ENCODE measurements at regions not wholly inside any gene's neighbourhood (a gene's known extent, or its start where the extent isn't known, plus 50 kb on each side); places are given as distances from the start of the nearest gene placed in this dataset.

GRCh38 chr21:32141318-32141633 is 137.6 kb downstream of the MIS18A start:
- H3K27ac ChIP-seq = no peak overlapping the region
- no peaks in the 10 kb centered on the region for H3K4me1 ChIP-seq
- no peaks in the 10 kb centered on the region for H3K9me3 ChIP-seq
- intact Hi-C loops (cut with DNase I) = no loop called here
- no peak overlapping the region for H3K4me3 ChIP-seq (replicated peaks in 1 of 3)
- H3K27me3 ChIP-seq = no peaks in the 10 kb centered on the region
- 45 to 50% methylated on average over 3 of the region's 3 CpGs for WGBS, 2 donors
- no peak for DNase-seq
- no peaks in the 10 kb centered on the region for H3K36me3 ChIP-seq
- no peak for TF ChIP-seq POLR2A (IDR thresholded peaks at IDR 0.05)
- TF ChIP-seq, protein P1, sequence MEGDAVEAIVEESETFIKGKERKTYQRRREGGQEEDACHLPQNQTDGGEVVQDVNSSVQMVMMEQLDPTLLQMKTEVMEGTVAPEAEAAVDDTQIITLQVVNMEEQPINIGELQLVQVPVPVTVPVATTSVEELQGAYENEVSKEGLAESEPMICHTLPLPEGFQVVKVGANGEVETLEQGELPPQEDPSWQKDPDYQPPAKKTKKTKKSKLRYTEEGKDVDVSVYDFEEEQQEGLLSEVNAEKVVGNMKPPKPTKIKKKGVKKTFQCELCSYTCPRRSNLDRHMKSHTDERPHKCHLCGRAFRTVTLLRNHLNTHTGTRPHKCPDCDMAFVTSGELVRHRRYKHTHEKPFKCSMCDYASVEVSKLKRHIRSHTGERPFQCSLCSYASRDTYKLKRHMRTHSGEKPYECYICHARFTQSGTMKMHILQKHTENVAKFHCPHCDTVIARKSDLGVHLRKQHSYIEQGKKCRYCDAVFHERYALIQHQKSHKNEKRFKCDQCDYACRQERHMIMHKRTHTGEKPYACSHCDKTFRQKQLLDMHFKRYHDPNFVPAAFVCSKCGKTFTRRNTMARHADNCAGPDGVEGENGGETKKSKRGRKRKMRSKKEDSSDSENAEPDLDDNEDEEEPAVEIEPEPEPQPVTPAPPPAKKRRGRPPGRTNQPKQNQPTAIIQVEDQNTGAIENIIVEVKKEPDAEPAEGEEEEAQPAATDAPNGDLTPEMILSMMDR (IDR thresholded peaks at IDR 0.05) = no peak

GRCh38 chr21:32140604-32141317 is 138.1 kb downstream of the MIS18A start:
- H3K27ac ChIP-seq = no peak overlapping the region
- H3K36me3 ChIP-seq = no peaks in the 10 kb centered on the region
- 70 to 73% methylated on average over 9 of the region's 9 CpGs for WGBS, 2 donors
- no peaks in the 10 kb centered on the region for H3K9me3 ChIP-seq
- TF ChIP-seq, protein P1 (IDR thresholded peaks at IDR 0.05) = no peak
- no peak for TF ChIP-seq POLR2A (IDR thresholded peaks at IDR 0.05)
- H3K4me3 ChIP-seq (replicated peaks in 1 of 3) = no peak overlapping the region
- intact Hi-C loops (cut with DNase I) = no loop called here
- no peak for DNase-seq
- H3K27me3 ChIP-seq = no peaks in the 10 kb centered on the region
- no peaks in the 10 kb centered on the region for H3K4me1 ChIP-seq

GRCh38 chr21:32140151-32140550 is 138.7 kb downstream of the MIS18A start:
- DNase-seq = no peak
- Histone ChIP-seq H3K27me3 (no peaks in the 10 kb centered on the region), H3K4me3 (replicated peaks in 1 of 3) (no peak overlapping the region), H3K27ac (no peak overlapping the region), H3K36me3 (no peaks in the 10 kb centered on the region), H3K9me3 (no peaks in the 10 kb centered on the region), H3K4me1 (no peaks in the 10 kb centered on the region)
- WGBS, 2 donors = 67 to 73% methylated on average over 3 to 4 of the region's 4 CpGs
- no peak for TF ChIP-seq POLR2A (IDR thresholded peaks at IDR 0.05)
- TF ChIP-seq, protein P1 (IDR thresholded peaks at IDR 0.05) = no peak
- intact Hi-C loops (cut with DNase I) = no loop called here

DNA sequence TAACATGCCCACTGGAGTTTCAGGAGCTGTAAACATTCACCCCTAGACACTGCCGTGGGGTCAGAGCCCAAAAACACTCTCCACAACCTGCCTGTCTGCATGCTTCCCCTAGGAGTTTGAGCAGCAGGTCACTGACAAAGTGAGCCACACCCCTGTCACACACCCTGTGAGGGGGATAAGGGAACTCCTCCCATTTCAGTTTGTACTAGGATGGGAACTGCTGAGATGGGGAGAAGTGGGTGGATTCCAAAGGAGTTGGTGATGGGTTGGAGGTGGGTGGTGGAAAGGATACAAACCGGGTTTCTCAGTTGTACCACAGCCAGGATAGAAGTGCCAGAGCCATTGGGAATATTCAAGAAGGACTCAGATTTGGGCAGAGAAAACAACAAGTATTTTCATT is 140.2 kb downstream of the MIS18A start:
- H3K27ac ChIP-seq = no peak overlapping the region
- H3K27me3 ChIP-seq = no peaks in the 10 kb centered on the region
- H3K4me1 ChIP-seq = no peaks in the 10 kb centered on the region
- H3K4me3 ChIP-seq (replicated peaks in 1 of 3) = no peak overlapping the region
- 77 to 80% methylated on average over 2 of the region's 2 CpGs for WGBS, 2 donors
- no peak for DNase-seq
- TF ChIP-seq POLR2A (IDR thresholded peaks at IDR 0.05) = no peak
- TF ChIP-seq, protein P1 (IDR thresholded peaks at IDR 0.05) = no peak
- no peaks in the 10 kb centered on the region for H3K36me3 ChIP-seq
- H3K9me3 ChIP-seq = no peaks in the 10 kb centered on the region
- intact Hi-C loops (cut with DNase I) = no loop called here

DNA sequence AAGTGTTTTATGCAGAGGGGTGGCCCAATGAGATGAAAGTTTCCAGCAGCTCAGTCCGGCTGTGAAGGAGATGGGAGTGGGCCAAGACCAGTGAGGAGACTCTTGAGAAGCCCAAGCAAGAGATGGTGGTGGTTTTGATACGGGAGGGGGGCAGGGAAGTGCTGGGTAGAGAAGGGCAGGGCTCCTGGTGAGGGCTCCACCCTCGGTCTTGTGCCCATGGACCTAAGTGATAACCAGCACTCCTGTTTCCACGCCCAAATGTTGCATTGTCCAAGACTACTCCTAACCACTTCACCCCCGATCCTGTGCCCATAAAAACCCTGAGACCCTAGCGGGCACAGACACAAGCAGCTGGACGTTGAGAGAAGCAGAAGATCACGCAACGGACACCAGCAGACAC is 140.9 kb downstream of the MIS18A start:
- TF ChIP-seq POLR2A (IDR thresholded peaks at IDR 0.05) = no peak
- TF ChIP-seq, protein P1 (IDR thresholded peaks at IDR 0.05) = no peak
- intact Hi-C loops (cut with DNase I) = no loop called here
- H3K9me3 ChIP-seq = no peaks in the 10 kb centered on the region
- 89 to 95% methylated on average over 9 of the region's 9 CpGs for WGBS, 2 donors
- DNase-seq = no peak
- H3K27me3 ChIP-seq = no peaks in the 10 kb centered on the region
- H3K27ac ChIP-seq = no peak overlapping the region
- H3K36me3 ChIP-seq = no peaks in the 10 kb centered on the region
- no peaks in the 10 kb centered on the region for H3K4me1 ChIP-seq
- no peak overlapping the region for H3K4me3 ChIP-seq (replicated peaks in 1 of 3)
